OCI-LY1 (cell line): ENCODE measurements at regions not wholly inside any gene's neighbourhood (a gene's known extent, or its start where the extent isn't known, plus 50 kb on each side); places are given as distances from the start of the nearest gene placed in this dataset.

Experiments used
- H2AFZ ChIP-seq: fragments of 200-600 bp; sonication (generic), shearing (Covaris generic); 2 replicates; pipeline ENCODE4 v1.6.0; 2014; ENCODE audit warnings: antibody characterized with exemption, mild to moderate bottlenecking, low read length
- H3F3A ChIP-seq: fragments of 200-600 bp; sonication (generic), shearing (Covaris generic); 2 replicates; pipeline ENCODE4 v1.6.0; 2014; ENCODE audit warnings: mild to moderate bottlenecking, antibody characterized with exemption, low read length, moderate library complexity; ENCODE audit not compliant: insufficient read depth
- H3K27ac ChIP-seq: fragments of 200-600 bp; sonication (generic); 2 replicates; pipeline ENCODE4 v1.5.1; 2014; ENCODE audit warnings: low read length, mixed run types, mild to moderate bottlenecking, low read depth; ENCODE audit not compliant: poor library complexity, severe bottlenecking
- H3K27me3 ChIP-seq: fragments of 200-600 bp; sonication (generic); 2 replicates; pipeline ENCODE4 v1.6.0; 2014; ENCODE audit warnings: antibody characterized with exemption, mild to moderate bottlenecking, low read length, moderate library complexity; ENCODE audit not compliant: insufficient read depth
- H3K36me3 ChIP-seq: fragments of 200-600 bp; sonication (generic); 2 replicates; pipeline ENCODE4 v1.6.1; 2014; ENCODE audit warnings: mild to moderate bottlenecking, antibody characterized with exemption, low read length, moderate library complexity, mixed read lengths; ENCODE audit not compliant: insufficient read depth
- H3K4me1 ChIP-seq: fragments of 200-600 bp; sonication (generic); 2 replicates; pipeline ENCODE4 v1.5.1; 2014; ENCODE audit warnings: mild to moderate bottlenecking, low read length, moderate library complexity; ENCODE audit not compliant: insufficient read depth, severe bottlenecking
- H3K4me2 ChIP-seq: fragments of 200-600 bp; sonication (generic), shearing (Covaris generic); 2 replicates; pipeline ENCODE4 v1.6.1; 2014; ENCODE audit warnings: low read length
- H3K4me3 ChIP-seq: fragments of 200-600 bp; sonication (generic); 2 replicates; pipeline ENCODE4 v1.5.1; 2014; ENCODE audit warnings: low read length, low read depth, mild to moderate bottlenecking, mixed read lengths; ENCODE audit not compliant: poor library complexity, severe bottlenecking
- H3K79me2 ChIP-seq: fragments of 200-600 bp; shearing (Covaris generic); 2 replicates; pipeline ENCODE4 v1.6.1; 2016; ENCODE audit warnings: mixed run types, low read length, mixed read lengths; ENCODE audit not compliant: insufficient read depth
- H3K9ac ChIP-seq: fragments of 200-600 bp; sonication (generic), shearing (Covaris generic); 2 replicates; pipeline ENCODE4 v1.6.1; 2014; ENCODE audit warnings: mild to moderate bottlenecking, low read length, mixed read lengths
- H3K9me2 ChIP-seq: fragments of 200-600 bp; sonication (generic), shearing (Covaris generic); 2 replicates; pipeline ENCODE4 v1.6.1; 2014; ENCODE audit warnings: low read depth, mild to moderate bottlenecking, low read length, mixed read lengths
- H3K9me3 ChIP-seq: fragments of 200-600 bp; shearing (Covaris generic); 2 replicates; pipeline ENCODE4 v1.6.1; 2014; ENCODE audit warnings: low read length, mixed read lengths
- H4K20me1 ChIP-seq: fragments of 200-600 bp; sonication (generic), shearing (Covaris generic); 2 replicates; pipeline ENCODE4 v1.6.0; 2016; ENCODE audit warnings: mild to moderate bottlenecking, low read length; ENCODE audit not compliant: insufficient read depth
- EZH2 ChIP-seq: fragments of 200-600 bp; sonication (generic), shearing (Covaris generic); IDR thresholded peaks from 2 replicates; pipeline ENCODE4 v1.8.0; 2017; ENCODE audit warnings: borderline replicate concordance, mixed run types, mild to moderate bottlenecking, antibody characterized with exemption, low read length, moderate library complexity, mixed read lengths
- TF ChIP-seq, protein P1 (sequence below): fragments of 200-600 bp; sonication (generic), shearing (Covaris generic); IDR thresholded peaks from 2 replicates; pipeline ENCODE4 v1.5.1; 2017; ENCODE audit warnings: mild to moderate bottlenecking, antibody characterized with exemption, low read length, moderate library complexity, mixed read lengths

DNA sequence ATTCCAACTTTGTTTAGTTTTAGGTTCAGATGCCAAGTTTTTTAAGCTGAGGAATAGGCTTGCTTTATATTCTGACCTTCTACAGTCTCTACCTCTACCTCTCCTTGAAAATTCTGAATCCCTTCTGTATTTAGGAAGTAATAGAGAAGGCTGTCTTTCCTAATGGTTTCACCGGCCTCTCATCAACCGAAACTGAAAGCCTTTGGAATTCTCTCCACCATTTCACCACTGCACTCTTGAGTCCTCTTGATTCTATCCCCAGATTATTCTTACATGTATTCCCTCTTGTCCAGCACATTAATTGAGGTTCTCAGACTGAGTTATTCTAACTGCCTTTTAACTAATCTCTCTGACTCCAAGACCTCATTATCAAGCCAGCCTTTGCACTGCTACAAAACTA, 67.7 kb upstream of the PICALM start:
- Histone ChIP-seq H3K27ac (no peak overlapping the region), H4K20me1 (no peaks in the 10 kb centered on the region), H3K4me1 (peaks cover 11% of the 10 kb centered on the region), H3K4me3 (no peak overlapping the region), H3K9me2 (no peaks in the 10 kb centered on the region), H3K9ac (no peak overlapping the region), H2AFZ (no peak overlapping the region), H3K9me3 (no peaks in the 10 kb centered on the region), H3K27me3 (no peaks in the 10 kb centered on the region), H3K36me3 (no peaks in the 10 kb centered on the region), H3K79me2 (no peaks in the 10 kb centered on the region), H3K4me2 (no peak overlapping the region), H3F3A (no peaks in the 10 kb centered on the region)
- no peak for TF ChIP-seq EZH2
- TF ChIP-seq, protein P1, sequence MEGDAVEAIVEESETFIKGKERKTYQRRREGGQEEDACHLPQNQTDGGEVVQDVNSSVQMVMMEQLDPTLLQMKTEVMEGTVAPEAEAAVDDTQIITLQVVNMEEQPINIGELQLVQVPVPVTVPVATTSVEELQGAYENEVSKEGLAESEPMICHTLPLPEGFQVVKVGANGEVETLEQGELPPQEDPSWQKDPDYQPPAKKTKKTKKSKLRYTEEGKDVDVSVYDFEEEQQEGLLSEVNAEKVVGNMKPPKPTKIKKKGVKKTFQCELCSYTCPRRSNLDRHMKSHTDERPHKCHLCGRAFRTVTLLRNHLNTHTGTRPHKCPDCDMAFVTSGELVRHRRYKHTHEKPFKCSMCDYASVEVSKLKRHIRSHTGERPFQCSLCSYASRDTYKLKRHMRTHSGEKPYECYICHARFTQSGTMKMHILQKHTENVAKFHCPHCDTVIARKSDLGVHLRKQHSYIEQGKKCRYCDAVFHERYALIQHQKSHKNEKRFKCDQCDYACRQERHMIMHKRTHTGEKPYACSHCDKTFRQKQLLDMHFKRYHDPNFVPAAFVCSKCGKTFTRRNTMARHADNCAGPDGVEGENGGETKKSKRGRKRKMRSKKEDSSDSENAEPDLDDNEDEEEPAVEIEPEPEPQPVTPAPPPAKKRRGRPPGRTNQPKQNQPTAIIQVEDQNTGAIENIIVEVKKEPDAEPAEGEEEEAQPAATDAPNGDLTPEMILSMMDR, result no peak

DNA sequence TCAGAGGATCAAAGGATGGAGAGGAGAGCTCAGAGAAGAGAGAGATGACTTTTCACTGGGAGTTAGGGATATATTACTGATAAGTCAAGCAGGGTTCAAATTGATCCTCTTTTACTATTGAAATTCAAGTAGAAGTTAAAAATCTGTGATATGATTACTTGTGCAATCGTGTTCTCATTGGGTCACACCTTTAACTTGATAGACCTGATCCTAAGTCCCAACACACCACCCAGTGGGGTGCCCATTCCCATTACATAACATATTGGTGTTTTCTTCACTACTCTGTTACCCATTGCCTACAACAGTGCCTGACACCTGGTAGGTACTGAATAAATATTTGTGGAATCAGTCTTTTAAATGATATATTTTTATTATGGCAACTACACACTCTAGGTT, 66.4 kb upstream of the PICALM start:
- Histone ChIP-seq H3K9me3 (no peaks in the 10 kb centered on the region), H4K20me1 (no peaks in the 10 kb centered on the region), H3K27ac (no peak overlapping the region), H3K79me2 (no peaks in the 10 kb centered on the region), H3F3A (no peaks in the 10 kb centered on the region), H3K9me2 (no peaks in the 10 kb centered on the region), H3K9ac (no peak overlapping the region), H3K36me3 (no peaks in the 10 kb centered on the region), H2AFZ (no peak overlapping the region), H3K4me3 (no peak overlapping the region), H3K27me3 (no peaks in the 10 kb centered on the region), H3K4me1 (peaks cover 11% of the 10 kb centered on the region), H3K4me2 (no peak overlapping the region)
- no peak for TF ChIP-seq EZH2
- TF ChIP-seq, protein P1, result no peak

DNA sequence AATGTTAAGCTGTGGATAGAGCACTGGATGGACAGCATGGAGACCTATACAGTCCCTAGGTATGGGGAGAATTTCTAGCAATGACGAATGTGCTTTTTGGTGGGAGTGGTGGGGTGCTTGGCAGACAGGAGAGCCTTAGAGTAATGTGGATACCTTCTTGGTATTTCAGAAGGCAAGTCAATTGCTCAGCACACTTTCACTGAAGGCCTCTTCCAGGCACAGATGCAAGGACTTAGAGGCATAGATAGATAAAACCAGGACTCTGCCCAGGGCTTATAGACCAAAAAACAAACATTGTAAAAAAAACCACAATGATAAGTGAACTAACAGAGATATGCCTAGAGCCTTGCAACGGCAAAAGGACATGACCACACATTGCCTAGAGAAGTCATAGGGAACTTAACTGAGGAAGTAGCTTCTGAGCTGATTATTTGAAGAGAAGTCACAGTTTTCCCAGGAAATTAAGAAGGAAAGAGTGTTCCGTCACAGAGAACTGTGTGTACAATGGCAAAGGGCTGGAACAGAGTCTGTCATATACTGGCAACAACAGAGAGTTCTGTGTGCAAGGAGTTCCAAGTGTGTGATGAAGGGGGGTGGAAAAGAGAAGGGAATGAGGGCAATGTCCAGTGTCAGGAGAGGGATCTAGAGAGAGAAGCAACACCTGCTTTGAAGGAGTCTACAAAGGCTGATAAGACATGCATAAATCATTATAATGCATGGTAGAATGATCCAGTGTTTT, 65.9 kb upstream of the PICALM start:
- Histone ChIP-seq H3K9me2 (no peaks in the 10 kb centered on the region), H4K20me1 (no peaks in the 10 kb centered on the region), H3K79me2 (no peaks in the 10 kb centered on the region), H3K9me3 (no peaks in the 10 kb centered on the region), H3K4me3 (no peak overlapping the region), H2AFZ (no peak overlapping the region), H3F3A (no peaks in the 10 kb centered on the region), H3K4me2 (no peak overlapping the region), H3K36me3 (no peaks in the 10 kb centered on the region), H3K27me3 (no peaks in the 10 kb centered on the region), H3K27ac (no peak overlapping the region), H3K9ac (no peak overlapping the region), H3K4me1 (peaks cover 11% of the 10 kb centered on the region)
- TF ChIP-seq, protein P1, result no peak
